ENCODE measurements at regions not wholly inside any gene's neighbourhood (a gene's known extent, or its start where the extent isn't known, plus 50 kb on each side); places are given as distances from the start of the nearest gene placed in this dataset.
"Not testable (repeated sequence)": the region's sequence is repeated elsewhere in the genome, so short reads cannot be mapped to it uniquely, and the experiment has no call there.

DNA sequence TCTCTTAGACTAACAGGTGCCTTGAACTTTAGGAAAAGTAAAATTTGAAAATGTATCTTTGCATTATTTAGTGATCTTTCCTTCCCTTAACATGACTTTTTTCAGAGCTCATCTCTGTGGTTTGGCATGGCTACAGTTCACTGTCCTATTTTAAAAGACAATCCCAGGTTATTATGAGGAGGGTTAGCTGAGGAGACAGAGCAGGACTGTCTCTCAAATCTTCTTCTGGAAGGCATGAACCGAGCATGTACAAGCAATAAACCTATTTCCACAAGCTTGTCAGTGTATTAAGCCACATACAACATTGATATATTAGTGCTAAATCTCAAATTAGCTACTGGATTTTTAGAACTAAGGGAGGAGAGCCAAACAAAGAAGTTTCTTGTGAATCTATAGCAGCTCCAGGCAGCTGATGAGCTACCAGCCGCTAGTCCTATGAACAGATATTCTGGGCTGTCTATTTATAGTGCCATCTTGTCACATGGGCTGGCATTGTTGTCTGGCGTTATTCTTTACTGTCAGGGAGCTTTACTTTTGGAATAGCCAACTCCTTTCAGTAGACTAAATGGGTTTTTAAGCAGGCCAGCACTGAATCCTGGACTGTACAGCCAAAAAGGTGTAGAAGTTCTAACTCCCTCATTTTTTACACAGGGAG lies 171.2 kb upstream of the ACTBL2 start:
- no peak for DNase-seq

DNA sequence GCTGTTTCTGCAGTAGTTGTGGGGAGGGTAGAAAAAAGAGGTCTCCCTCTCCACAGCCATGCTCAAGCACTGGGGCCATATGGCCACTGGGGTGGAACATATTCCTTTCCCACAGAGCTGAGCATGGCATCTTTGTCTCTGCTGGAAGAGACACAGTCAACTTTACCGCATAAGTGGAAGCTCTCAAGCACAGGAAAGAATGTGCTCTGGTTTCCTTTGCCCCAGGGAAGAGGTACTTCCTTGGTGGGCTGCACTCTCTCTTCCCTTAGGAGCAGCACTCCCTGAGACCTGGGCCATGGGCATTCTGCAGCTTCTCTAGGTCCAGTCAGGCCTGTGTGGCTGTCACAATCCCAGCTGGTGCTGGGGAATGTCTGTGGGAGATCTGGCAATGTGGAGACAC lies 168.5 kb upstream of the ACTBL2 start:
- DNase-seq: no peak

DNA sequence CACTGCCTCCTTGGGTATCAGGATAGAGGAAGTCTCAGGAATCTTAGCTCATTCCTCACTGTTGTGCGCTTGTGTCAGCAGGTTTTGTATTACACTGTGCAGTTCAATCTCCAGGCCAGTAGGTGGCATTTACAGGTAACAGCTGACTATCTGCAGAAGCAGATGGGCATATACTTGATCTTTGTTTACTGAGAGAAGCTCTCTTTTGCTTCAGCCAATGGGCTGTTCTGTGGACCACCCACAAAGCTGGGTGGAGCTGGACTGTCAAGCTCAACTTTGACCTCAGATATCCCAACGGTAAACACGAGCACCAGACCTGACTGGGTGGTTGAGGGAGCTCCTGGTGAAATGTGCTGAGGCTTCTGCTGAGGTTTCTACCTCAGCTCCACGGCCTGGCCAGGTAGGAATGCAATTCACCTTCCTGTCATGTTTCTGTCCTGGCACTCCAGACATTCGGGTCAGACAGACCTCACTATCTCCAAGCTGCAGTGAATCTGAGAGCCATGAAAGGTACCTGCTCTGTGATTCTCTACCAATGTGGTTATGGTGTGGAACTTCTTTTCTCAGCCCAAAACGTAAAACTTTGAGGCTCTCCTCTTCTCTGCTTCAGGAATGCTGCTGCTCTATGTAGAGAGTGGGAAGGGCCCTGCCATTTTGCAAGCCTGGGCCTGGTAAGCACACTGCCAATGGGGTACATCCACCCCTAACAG lies 167.9 kb upstream of the ACTBL2 start:
- peak; percentile 67 for DNase-seq

DNA sequence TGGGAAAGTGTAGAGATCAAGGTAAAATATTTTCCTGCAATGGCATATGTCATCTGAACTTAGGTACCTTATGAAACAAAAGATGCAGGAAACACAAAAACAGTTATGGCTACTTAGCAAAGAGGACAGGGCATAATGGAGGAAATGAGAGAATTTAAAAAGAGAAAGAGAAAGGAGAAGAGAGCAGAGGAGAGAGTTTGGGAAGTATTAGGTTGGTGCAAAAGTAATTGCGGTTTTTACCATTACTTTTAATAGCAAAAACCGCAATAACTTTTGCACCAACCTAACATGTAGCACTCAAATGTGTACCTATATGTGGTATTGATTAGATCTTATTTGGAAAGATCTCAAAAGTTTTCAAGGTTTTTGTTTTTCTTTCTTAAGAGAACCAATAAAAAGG lies 160.1 kb upstream of the ACTBL2 start:
- no peak for DNase-seq

DNA sequence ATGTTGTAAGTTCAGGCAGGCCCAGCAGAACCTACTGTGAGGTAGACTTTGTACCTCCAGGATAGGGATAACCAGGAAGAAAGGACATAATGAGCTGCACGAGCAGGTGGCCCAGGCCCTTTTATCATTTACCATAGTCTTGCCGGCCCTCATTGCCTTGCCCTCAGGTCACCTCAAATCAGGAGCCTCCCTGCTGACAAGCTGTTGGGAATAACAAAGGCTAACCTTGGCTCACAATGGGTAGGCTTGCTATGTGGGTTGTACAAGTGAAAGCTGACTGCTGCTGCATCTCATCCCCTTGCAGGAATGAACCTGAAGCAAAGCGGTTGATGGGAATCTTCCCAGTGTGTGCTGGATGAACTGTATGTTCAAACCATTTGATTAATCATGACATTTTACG lies 159.5 kb upstream of the ACTBL2 start:
- DNase-seq: no peak

DNA sequence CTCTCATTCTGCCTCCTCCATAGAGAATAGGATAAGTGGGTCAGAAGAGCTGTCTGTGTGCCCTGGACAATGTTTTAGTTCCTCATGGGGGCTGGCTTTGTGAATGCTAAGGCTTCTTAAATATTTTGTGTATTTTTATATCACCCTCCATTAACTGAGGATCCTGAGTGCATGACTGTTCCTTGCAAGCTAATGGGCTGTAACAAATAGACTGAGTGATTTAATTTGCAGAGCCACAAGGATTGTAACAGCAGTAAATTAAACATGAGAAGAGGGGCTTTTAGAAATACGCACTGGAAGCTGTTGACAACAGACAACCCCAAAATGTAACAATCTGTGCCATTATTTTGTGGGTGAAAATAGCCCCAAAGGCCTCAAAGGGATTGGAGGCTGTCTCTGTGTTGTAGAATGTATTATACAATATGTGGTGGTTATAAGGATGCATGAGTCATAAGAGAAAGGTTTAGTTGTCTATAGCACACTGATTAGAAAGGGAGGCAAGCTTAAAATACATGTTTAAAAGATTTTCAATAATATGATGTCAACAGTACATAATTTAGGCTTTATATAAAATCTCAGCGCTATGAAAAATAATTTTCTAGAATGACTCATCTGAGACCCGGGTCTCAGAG lies 152.7 kb upstream of the ACTBL2 start:
- no peak for DNase-seq

DNA sequence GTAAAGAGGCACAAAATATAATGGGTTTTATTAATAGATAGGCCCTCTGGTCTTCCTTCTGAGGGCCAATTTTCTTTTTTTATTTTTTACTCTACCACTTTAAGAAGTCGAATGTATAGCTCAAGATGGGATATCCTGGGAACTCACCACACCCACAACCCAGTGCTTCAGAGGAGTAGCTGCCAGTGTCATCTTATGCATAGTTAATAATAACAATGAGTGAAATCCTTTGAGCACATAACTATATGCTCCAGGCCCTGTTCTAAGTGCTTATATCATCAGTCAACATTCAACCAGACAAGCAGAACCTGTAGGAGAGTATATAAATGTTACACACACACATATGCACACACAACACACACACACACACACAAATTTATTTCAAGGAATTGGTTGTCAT lies 150.3 kb upstream of the ACTBL2 start:
- no peak for DNase-seq

DNA sequence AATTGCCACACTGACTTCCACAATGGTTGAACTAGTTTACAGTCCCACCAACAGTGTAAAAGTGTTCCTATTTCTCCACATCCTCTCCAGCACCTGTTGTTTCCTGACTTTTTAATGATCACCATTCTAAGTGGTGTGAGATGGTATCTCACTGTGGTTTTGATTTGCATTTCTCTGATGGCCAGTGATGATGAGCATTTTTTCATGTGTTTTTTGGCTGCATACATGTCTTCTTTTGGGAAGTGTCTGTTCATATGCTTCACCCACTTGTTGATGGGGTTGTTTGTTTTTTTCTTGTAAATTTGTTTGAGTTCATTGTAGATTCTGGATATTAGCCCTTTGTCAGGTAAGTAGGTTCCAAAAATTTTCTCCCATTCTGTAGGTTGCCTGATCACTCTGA lies 148.5 kb upstream of the ACTBL2 start:
- DNase-seq: not testable (repeated sequence)

DNA sequence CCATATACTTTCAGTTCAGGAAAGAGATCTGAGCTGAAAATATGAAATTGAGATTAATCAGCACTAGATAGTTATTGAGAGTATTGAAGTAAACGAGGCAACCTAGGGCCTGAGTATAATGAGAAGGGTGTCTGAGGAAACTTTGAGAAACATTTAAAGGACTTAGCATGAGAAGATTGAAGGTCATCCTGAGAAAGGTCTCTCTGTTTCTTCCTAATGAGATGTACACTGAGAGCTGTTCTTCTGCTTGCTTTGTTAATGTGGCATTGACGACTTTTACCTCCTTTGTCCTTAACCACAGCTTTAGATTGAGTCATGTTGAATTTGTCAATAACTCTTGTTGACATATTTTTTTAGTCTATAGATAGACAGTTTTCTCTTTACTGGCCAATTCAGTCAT lies 145.1 kb upstream of the ACTBL2 start:
- DNase-seq: no peak

DNA sequence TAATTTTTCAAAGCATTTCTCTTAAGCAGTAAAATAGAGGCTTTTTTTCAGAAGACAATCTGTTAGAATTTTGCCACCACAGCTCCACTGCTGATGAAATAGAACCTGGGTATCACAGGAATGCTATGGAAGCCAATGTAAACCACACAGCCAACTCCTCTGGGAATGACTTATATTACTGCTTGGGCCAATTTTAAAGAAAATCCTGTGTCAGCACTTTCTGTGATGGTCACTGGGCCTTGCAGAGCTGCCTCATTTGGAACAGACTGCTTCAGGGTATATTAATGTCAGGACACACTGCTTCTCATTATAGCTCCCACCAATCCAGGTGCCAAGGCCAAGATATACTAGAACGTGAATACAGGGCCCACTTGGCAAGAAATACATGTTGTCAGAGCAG lies 144.1 kb upstream of the ACTBL2 start:
- DNase-seq: peak; percentile 5

DNA sequence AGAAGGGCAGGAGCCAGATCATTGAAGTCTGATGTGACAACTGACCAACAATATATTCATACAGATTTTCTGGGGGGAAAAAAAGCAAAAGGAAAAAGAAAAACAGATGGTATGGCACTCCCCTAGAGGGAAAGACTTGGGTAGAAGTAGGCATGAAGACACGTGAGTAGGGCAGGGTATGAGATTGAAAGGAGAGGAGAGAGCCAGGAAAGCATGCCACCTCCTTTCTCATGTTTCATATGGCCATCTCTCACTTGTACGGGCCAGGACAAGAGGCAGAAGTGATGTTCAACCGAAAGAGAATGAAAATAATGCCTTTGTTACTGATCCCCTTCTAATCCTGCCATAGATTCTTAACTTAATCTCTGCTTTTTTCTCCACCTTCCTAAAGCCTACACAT lies 139.0 kb upstream of the ACTBL2 start:
- no peak for DNase-seq

DNA sequence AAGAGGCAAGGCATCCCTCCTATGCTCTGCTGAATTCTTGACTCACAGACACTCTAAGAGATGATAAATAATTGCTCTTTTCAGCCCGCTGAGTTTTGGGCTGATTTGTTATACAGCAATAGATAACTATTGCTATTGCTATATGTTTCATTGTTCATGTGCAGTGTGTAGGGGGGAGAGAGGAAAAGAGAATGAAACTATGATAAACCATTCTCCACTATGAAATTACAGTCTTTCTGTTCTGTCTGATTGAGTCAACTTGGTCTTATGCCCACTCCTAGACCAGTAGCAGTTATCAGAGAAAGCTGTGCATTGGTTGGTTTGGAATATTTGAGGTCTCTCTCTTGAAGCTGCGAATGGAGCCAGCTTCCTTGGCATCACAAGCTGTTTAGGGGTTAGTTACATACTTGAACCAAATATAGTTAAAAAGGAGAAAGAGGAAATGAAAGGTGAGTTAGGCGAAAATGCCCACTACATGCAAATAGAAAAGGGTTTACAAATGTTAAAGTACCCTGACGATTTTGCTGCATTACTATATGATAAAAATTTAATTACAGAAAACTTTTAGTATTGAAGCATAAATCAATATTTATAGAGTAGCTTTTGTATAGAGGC lies 136.3 kb upstream of the ACTBL2 start:
- no peak for DNase-seq

DNA sequence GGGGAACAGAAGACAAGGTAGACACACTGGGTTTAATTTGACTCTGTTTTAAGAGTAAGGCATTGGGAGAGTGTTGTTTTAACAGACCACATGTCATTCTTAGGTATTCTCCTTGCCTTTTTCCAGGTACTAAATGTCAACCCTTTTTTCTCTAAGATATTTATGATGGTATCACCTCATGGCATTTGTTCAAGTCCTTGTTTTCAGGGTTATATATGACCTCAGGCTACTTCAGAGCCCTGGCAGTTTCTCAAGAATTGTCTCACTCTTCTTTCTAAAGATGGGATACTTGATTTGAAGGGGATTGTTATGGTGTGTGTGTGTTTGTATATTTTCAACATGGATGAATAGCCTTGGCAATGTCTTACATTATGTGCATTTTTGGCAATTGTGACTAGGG lies 131.1 kb upstream of the ACTBL2 start:
- no peak for DNase-seq

DNA sequence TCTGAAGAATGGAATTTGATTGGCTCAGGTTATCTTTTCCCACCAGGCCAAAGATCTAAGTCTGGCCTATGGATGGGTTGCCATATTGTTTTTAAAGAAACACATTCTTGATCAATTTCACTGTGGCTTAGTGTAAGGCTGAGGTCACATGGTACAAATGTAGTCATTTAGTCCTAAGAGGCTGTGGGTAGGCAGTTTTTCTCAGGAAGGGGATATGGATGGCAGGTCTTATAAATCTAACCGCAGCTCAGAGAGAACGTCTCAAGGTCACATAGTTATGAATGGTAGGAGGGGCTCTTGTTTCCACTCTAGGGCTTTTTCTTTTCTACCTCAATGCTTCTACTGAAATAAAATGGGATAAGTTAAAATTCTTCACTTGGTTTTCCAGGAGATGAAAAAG lies 128.6 kb upstream of the ACTBL2 start:
- DNase-seq: no peak

DNA sequence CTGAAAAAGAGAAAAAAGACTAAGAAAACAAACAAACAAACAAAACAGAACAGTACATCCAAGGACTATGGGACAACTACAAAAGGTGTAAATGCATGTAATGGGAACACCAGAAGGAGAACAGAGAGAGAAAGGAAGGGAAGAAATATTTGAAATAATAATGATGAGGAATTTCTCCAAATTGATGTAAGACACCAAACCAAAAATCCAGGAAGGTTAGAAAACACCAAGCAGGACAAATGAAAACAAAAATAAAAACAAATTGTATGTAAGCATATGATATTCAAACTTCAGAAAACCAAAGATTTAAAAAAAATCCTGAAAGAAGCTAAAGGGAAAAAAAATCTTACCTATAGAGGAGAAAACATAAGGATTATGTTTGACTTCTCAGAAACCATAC lies 125.9 kb upstream of the ACTBL2 start:
- no peak for DNase-seq

DNA sequence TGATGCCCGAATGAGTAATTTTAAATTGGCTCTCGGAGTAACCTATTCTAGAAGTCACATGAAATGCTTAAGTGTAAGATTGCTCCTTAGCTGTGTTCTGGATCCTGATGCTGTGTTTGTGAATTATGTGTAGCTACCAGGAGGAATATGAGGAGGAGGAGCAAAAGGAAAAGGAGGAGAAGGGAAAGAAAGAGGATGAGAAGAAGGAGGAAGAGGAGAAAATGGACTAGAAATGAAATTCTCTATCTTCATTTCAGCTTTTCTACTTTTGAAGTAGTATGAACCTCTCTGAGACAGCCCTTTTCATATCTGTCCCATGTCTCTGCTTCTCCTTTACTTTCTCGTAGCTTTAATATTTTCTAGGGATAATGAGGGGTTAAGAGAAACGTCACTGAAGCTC lies 119.4 kb upstream of the ACTBL2 start:
- no peak for DNase-seq

DNA sequence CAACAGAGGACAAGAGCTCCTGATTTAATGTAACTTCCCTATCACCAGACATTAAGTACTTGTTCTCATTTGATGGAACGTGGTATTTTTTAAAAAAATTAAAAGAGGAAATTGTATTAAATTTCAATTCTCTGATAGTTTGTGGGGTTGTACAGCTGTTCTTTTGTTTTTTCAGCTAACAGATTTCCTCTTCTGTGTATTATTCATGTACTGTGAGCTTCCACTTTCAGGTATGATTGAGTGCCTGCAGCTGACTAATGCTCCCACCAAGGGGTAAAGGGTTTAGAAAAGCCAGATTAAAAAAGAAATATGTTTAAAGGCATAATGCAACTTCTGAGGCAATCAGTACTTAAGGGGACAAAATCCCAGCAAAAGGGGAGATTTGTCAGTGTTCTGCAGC lies 117.7 kb upstream of the ACTBL2 start:
- DNase-seq: no peak

DNA sequence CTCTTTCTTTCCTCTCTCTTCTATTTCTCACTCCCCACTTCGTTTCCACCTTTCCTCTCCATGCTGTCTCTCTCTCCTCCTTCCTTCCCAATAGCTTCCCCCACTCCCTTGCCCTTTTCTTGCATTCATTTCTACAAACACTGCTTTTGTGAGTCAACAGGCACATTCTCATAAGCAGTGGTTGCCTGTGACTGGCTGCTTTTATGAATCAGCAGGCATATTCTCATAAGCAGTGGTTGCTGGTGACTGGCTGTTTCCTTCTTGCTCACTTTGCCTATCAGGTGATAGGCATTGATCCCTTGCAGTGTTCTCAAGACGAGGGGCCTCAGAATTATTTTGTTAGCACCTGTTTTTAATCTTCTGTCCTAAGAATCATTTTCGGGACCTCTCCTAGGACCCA lies 116.1 kb upstream of the ACTBL2 start:
- DNase-seq: peak; percentile 70

DNA sequence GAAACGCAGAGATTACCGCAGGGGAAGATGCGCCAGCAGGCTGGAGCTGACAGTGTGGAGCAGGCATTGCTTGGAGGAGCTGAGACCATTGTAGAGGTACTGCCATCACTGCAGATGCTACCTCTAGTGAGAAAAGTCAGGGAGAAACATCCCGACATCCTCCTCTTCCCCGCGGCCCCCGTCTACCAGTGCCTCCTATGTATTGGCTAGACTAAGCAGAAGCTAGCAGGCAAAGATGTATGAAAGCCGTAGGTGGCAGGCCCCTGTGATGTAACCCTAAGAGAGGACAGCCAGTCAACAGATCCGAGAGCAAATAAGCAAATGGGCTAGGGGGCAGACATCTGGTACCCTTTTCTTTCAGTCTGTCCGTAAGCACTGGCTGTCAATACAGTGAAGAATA lies 115.5 kb upstream of the ACTBL2 start:
- no peak for DNase-seq

DNA sequence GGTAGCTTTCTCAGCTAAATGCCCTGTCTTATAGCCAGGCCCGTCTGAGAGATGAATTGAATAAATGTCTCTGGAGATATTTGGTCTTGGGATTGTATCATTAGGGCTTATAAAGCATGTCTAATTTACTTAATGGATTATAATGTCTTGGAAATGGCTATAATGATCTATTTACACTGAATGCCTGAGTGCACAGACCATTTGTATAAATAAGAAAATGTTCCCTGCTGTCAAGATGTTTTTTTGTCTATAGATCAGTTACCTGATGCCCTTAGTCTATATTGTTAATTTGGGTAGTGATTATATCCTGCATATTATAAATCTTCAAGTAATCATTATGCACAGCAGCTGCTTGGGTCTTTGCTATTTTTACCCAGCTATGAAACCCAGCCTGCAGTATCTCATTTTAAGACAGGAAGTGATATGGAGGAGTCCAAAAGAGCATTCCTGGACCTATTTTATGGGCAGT lies 112.9 kb upstream of the ACTBL2 start:
- no peak for DNase-seq

DNA sequence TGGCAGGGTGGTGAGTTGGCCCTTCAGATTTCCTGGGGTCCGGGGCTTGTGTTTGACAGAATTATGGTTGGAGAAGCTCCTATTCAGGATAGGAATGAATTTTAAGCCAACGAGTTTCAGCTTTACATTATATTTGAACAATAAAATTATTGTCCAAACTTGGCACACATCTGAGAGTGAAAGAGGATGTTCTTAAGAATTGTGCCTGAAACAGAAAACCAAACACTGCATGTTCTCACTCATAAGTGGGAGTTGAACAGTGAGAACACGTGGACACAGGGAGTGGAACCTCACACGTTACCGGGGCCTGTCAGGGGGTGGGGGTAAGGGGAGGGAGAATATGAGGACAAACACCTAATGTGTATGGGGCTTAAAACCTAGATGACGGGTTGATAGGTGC lies 111.8 kb upstream of the ACTBL2 start:
- no peak for DNase-seq

DNA sequence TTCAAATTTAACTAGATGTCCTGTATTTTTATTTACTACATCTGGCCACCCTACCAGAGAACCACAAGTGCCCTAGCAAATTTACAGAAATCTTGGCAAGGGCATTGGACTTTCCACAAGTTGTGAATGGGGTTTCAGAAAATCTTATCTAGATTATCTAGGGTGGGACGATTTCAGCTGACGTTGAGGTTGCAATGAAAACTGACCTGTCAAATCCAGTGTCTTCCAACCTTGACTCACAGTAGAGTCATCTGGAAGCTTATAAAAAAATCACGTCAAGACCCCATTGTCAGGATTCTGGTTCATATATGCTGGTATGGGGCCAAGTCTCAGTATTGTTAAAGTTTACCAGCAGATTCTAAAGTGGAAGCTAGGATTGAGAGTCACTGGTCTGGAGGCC lies 109.6 kb upstream of the ACTBL2 start:
- no peak for DNase-seq

DNA sequence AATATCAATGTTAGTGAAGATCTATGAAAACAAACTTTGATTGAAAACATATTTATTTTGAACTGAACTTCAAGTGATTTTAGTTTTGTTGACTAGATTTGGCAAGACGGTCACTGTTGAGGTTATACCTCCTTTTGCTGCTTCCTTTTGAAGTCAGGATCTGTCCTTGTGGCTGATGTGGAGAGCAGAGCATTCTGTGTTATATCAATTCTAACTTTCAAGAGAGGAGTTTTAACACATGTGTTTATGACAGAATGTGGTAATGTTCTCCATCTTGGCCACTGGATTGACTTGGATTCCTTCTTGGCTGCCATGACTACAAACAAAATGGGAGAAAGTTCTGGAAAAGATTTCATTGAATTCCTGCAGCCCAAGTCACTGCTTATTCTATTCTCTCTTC lies 104.0 kb upstream of the ACTBL2 start:
- DNase-seq: no peak

DNA sequence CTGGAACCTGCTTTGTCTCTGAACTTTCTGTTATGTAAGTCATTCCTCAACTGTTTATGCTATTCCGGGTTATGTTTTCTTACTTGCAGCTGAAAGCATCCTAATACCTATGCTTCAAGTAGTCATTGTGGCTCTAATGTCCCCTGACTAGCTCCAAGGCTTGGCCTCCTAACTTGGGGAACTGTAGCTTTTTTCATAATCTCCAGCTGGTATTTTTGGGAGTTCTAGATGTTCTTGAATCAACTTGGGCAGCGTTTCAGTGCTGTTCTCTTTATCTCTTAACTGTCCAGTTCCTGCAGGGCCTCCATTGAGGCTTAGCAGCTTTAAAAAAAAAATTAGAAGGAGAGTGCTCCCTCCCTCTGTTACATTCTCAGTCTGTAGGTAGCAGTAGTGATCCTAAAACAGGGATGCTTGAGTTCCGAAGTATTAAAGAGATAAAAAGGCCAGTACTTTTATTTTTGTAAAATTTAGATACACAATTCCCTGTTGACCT lies 100.0 kb upstream of the ACTBL2 start:
- no peak for DNase-seq
